Posterior cingulate gyrus (tissue), 11 donors: ENCODE measurements at regions not wholly inside any gene's neighbourhood (a gene's known extent, or its start where the extent isn't known, plus 50 kb on each side); places are given as distances from the start of the nearest gene placed in this dataset.
A peak's percentile ranks its signal among the peaks of the same experiment; 100 is the strongest.

Source experiments
- DNase-seq, 10 donors: peaks; one replicate each; pipeline versions ENCODE4 v3.0.0 to v3.0.0-alpha.2; 2020 to 2021; ENCODE audit warnings: mixed read lengths in 3 of 10
- intact Hi-C: fragments of 100-400 bp; cut with DNase I; formaldehyde crosslinking; loops from one replicate; pipeline ENCODE4 v1.15.1; 2023

- intact Hi-C loops = no loop called here
- no peak for DNase-seq
Observed at GRCh38 chr15:97177151-97177577, 783.3 kb upstream of the ARRDC4 start.

DNA sequence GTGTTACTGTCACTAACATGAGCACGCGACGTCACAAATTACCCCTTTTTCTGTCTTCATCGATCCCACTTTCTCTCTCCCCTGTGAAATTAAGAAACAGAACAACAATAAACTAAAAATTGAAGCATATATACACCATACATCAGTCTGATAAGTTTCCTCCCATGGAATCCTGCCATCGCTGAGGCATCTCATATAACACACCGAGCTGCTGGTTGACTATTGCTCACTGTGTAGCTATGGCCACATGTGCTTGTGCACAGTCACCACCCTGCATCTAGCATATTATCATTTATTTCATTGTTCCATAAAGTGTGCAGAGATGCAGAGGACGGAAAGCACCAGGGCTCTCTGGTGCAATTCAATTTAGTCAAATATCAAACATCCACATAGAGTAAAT, 777.9 kb upstream of the ARRDC4 start:
- peak in 1 of 10 donors; percentile 34 for DNase-seq
- intact Hi-C loops = no loop called here

DNA sequence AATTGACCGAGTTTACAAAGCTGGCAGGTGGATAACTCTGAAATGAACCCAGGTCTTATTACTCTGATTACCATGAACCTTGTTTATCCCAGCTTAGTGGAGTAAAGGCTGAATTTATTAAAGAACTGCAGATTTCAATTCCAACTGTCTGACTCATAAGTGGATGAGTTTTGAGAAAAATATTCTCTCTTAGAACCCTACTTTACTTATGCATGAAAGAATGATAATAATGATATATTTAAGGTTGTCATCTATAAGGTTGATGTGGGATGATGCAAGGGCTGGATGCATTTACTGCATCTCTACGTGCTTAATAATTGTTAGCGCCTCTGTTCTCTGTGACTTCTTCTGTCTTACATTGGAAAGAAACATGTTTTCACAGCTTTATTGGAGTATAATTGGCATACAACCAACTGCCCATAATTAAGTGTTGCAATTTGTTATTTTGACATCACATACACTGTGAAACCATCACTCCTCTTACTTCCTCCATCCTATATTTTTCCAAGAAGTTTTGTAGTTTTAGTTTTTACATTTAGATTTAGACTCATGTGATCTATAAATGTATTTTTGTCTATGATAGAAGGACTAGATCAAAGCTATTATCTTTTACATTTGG, 771.2 kb upstream of the ARRDC4 start:
- intact Hi-C loops = no loop called here
- DNase-seq = no peak

DNA sequence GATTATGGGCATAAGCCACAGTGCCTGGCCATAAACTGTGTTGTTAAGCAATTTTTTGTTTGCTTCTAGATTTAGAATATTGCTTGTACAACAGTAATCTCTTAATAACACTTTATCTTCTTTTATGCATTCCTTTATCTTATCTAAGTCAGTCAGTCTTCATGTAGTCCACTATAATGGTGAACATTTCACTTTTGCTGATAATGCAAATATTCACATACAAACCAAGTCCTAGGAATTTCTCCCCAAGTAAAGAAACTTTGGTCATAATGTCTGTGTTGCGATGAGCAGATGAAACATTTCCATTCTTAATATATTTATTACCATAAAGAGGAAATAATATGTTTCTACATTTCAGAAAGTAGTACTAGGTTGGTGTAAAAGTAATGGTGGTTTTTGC, 765.8 kb upstream of the ARRDC4 start:
- intact Hi-C loops = no loop called here
- no peak for DNase-seq

GRCh38 chr15:97196048-97197014, 764.2 kb upstream of the ARRDC4 start:
- intact Hi-C loops = no loop called here
- DNase-seq = peak in 2 of 10 donors; percentile 46 to 48

- no peak for DNase-seq
- intact Hi-C loops = no loop called here
Observed at GRCh38 chr15:97199393-97200051, 761.0 kb upstream of the ARRDC4 start.

- intact Hi-C loops = no loop called here
- no peak for DNase-seq
Observed at GRCh38 chr15:97200161-97200560, 760.3 kb upstream of the ARRDC4 start.

DNA sequence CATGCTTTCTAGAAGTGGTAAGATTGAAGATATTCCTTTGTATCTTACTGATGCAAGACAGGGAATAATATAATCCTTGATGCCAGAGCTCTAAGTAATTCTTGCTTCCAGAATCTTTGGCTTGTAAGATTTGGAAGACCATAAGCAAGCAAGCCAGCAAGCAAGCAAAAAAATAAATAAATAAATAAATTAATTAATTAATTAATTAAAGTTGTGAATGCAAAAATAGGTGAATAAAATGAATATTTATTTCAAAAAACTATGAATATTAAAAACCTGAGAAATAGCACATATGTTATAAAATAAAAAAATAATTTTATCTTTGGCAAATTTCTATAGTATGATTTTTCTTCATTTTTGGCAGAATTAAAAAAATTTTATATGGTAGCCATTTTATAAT, 750.2 kb upstream of the ARRDC4 start:
- no peak for DNase-seq
- intact Hi-C loops = no loop called here

DNA sequence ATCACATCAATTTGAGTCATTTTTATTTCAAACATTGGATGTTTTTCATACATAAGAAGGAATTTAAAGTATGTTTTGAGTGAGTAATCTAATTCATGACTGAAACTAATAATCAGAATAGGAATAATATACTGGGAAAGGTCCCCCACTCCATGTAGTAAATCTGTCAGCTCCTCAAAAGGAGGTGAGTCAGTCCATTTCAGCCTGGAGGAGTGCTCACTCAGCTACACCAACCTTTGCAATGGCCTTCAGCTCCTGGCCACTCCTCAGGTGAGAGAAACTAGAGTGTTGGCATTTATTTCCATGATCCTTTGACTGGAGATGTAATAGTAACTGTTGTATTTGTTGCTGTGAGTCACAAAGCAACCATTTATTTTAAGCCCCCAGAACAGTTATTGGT, 744.9 kb upstream of the ARRDC4 start:
- DNase-seq = no peak
- intact Hi-C loops = no loop called here

- peak in 1 of 10 donors; percentile 75 for DNase-seq
- intact Hi-C loops = no loop called here
Observed at GRCh38 chr15:97224191-97224641, 736.3 kb upstream of the ARRDC4 start.

- DNase-seq = peak in 5 of 10 donors; percentile 30 to 89 (median 58)
- intact Hi-C loops = loop anchor here (5.0 kb wide), 1 partner anchor 878 kb away; no protein-coding TSS in a partner anchor
Observed at GRCh38 chr15:97234851-97235610, 725.5 kb upstream of the ARRDC4 start.

DNA sequence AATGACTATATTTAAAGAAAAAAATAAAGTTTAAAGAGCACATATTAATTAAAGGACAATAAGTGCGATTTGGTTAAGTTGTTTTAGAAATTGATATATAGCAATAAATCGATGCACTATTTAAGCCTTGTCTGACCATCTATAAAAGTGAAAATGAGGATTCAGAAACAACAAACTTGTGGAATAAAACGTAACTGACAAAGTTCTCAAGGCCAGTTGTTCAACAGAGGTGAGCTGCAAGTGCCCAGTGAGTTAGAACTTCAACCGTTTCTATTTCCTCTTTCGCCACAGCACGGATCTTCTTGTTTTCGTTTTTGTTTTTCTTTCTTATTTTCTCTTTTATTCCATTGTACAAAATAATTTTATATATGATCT, 724.9 kb upstream of the ARRDC4 start:
- DNase-seq = no peak
- intact Hi-C loops = loop anchor here (5.0 kb wide), 1 partner anchor 878 kb away; no protein-coding TSS in a partner anchor

GRCh38 chr15:97236140-97236539, 724.4 kb upstream of the ARRDC4 start:
- intact Hi-C loops = loop anchor here (5.0 kb wide), 1 partner anchor 879 kb away; no protein-coding TSS in a partner anchor
- no peak for DNase-seq

DNA sequence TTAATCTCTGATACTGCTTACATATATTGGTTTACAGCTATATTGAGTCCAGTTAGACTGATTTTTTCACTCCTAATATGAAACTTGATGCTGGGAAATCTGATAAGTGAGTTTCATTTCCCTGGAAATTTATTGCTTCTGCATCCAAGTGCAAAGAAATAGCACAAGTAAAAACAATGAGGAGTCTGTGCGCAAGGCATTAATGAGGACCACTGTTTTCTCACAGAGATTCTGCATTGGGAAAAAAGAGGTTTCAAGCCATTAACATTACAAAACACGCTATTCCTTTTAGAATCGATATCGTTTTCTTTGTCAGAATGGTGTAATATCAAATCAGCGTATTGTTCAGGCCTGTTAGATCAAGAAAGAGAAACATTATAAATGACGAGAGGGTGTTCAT, 723.3 kb upstream of the ARRDC4 start:
- DNase-seq = no peak
- intact Hi-C loops = loop anchor here (5.0 kb wide), 1 partner anchor 880 kb away; no protein-coding TSS in a partner anchor

DNA sequence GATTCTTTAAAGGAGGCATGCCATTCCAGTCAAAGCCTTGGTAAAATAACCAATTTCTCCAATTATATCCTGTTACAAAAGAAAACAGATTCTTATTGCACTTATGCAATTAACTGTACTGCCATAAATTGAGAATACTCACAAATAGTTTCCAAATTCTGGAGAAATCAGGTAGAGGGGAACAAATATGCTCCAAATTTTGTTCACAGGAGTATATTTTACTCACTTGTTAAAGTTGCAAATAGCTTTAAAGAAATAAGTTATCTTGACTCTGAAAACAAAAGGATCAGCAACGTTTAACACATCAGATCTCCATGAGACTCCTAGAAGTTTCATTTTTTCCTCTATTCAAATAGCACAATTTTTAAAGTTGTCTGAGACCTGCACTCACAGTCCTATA, 712.1 kb upstream of the ARRDC4 start:
- no peak for DNase-seq
- intact Hi-C loops = no loop called here

GRCh38 chr15:97259943-97260342, 700.6 kb upstream of the ARRDC4 start:
- intact Hi-C loops = no loop called here
- DNase-seq = no peak

DNA sequence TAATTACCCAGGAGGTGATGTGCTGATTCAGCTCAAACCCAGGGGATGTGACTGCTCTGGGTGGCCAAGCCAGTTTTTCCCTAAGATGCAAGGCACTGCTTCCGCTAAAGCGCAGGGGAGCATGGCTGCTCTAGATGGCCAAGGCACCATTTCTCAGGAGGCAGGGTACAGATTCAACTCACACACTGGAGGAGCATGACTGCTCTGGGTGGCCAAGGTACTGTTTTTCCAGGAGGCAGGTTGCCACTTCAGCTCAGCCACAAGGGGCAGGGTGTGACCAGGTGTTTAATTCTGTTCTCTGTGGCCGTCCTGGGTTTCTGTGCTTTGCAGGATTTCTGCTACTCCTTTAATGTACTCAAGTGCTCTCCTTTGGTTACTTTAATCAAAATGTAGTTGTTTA, 659.3 kb upstream of the ARRDC4 start:
- intact Hi-C loops = no loop called here
- DNase-seq = no peak

GRCh38 chr15:97316362-97316761, 644.1 kb upstream of the ARRDC4 start:
- intact Hi-C loops = no loop called here
- DNase-seq = no peak

DNA sequence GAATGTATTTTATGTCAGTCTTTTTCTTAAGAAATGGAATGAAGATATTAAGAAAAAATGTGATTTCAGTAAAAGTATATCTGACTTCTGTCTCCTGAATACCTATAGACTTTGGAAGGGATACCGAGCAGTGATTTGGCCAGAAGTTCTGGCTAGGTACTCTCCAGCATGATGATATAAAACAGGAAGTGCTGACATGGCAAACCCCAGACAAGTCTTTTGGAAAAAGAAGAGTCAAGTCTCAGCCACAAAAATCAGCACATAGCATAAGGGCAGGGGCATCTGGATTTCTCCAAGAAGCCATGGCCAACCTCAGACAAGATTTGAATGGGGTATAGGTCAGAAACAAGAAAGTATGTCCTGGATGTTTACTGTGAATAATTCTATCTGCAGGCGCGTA, 643.3 kb upstream of the ARRDC4 start:
- intact Hi-C loops = no loop called here
- DNase-seq = no peak

DNA sequence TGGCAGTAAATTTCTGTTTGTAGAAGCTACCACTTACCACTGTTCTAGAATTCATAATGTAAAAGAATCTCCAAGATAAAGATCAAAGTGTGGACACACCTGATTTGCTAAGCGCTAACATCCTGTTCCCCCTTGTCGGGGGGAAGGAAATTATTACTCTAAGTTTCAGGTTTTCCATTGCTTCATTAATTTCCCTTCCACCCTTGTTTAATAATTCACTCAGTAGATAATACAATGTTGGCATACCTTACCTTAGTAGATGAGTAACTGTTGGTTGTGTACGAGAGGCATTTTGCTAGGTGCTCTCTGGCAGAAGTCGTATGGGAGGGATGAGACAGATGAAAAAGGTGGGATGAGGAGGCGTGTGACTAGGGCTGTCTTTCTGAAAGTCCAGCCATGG, 641.2 kb upstream of the ARRDC4 start:
- DNase-seq = no peak
- intact Hi-C loops = no loop called here
